ENCODE measurements at regions not wholly inside any gene's neighbourhood (a gene's known extent, or its start where the extent isn't known, plus 50 kb on each side); places are given as distances from the start of the nearest gene placed in this dataset.

- Histone ChIP-seq H3K79me2 (ENCODE audit: control insufficient read depth, low read length) (no peaks in the 10 kb centered on the region), H3K9me3 (ENCODE audit: control insufficient read depth, insufficient read depth, low read length) (no peaks in the 10 kb centered on the region), H3K27ac (ENCODE audit: low read depth, low read length) (no peak overlapping the region), H3K4me3 (ENCODE audit: low read length) (no peak overlapping the region), H3K4me2 (ENCODE audit: low read length) (no peak overlapping the region), H3K36me3 (ENCODE audit: control insufficient read depth, low read length) (no peaks in the 10 kb centered on the region), H3K9me2 (replicated peaks; ENCODE audit: control insufficient read depth, low read length) (no peaks in the 10 kb centered on the region), H3F3A (ENCODE audit: control insufficient read depth, insufficient read depth) (no peaks in the 10 kb centered on the region), H3K4me1 (ENCODE audit: control insufficient read depth, low read length) (no peaks in the 10 kb centered on the region), H4K20me1 (ENCODE audit: control insufficient read depth, insufficient read depth, low read depth, low read length) (no peaks in the 10 kb centered on the region), H3K27me3 (ENCODE audit: control insufficient read depth, low read length) (no peaks in the 10 kb centered on the region)
- TF ChIP-seq CTCF (IDR thresholded peaks at IDR 0.05; ENCODE audit: low read depth, low read length, poor library complexity, severe bottlenecking) (no peak), EZH2phosphoT487 (IDR thresholded peaks at IDR 0.05; ENCODE audit: borderline replicate concordance, low read length) (no peak)
Measured at GRCh38 chr1:177333936-177334595, 163.3 kb downstream of the BRINP2 start.

Measured in DOHH2 (cell line).